ENCODE measurements at regions not wholly inside any gene's neighbourhood (a gene's known extent, or its start where the extent isn't known, plus 50 kb on each side); places are given as distances from the start of the nearest gene placed in this dataset.

GRCh38 chr2:149741646-149742045 is 154.1 kb upstream of the MMADHC start:
- Mint-ChIP-seq H3K9me3 (no peaks in the 10 kb centered on the region), H3K4me1 (peaks cover 0 to 3% of the 10 kb centered on the region in 2 experiments; a peak in 2 of 4 replicates), H3K27me3 (ENCODE audit: low read depth) (no peaks in the 10 kb centered on the region), H3K27ac (no peak overlapping the region), H3K36me3 (ENCODE audit: insufficient read depth in 1 of 3, low read depth in 3 of 3) (no peaks in the 10 kb centered on the region), H3K4me3 (no peak overlapping the region)
- Histone ChIP-seq H2BK5ac (ENCODE audit: insufficient read length, low read length) (no peak overlapping the region), H3K56ac (ENCODE audit: insufficient read length, low read depth, low read length) (no peak overlapping the region), H3K23ac (ENCODE audit: insufficient read length, low read depth, low read length) (no peak overlapping the region), H3K9me3 (ENCODE audit: control insufficient read depth, low read depth, low read length) (peaks cover under 1% of the 10 kb centered on the region), H4K5ac (ENCODE audit: insufficient read length, low read depth, low read length) (no peak overlapping the region), H3K4me1 (ENCODE audit: insufficient read depth, low read length) (no peaks in the 10 kb centered on the region), H3K79me1 (ENCODE audit: insufficient read depth, low read depth, low read length, poor library complexity, severe bottlenecking) (no peaks in the 10 kb centered on the region), H3K9ac (ENCODE audit: extremely low read depth, insufficient read length, low read length) (no peak overlapping the region), H3K18ac (ENCODE audit: insufficient read length, low read depth, low read length) (no peak overlapping the region), H4K8ac (replicated peaks; ENCODE audit: insufficient read length, low read depth, low read length) (no peak overlapping the region), H3K23me2 (ENCODE audit: insufficient read length, low read depth, low read length, poor library complexity, severe bottlenecking) (no peaks in the 10 kb centered on the region), H3K79me2 (ENCODE audit: insufficient read depth, low read length) (no peaks in the 10 kb centered on the region), H4K91ac (ENCODE audit: insufficient read length, low read depth, low read length) (no peak overlapping the region), H2AFZ (ENCODE audit: low read length) (no peak overlapping the region), H4K20me1 (ENCODE audit: control insufficient read depth, insufficient read depth, insufficient read length) (no peaks in the 10 kb centered on the region), H2AK5ac (ENCODE audit: insufficient read length, low read length) (no peak overlapping the region), H3K27me3 (ENCODE audit: insufficient read depth, low read length) (no peaks in the 10 kb centered on the region), H3K14ac (ENCODE audit: insufficient read depth, low read length) (no peak overlapping the region), H2BK120ac (ENCODE audit: low read depth, low read length, poor library complexity, severe bottlenecking) (no peak overlapping the region), H3K4me2 (ENCODE audit: insufficient read depth, insufficient read length, low read length) (no peak overlapping the region), H3K27ac (ENCODE audit: insufficient read length, low read depth, low read length) (no peak overlapping the region), H3T11ph (ENCODE audit: low read length) (no peak overlapping the region), H2BK12ac (ENCODE audit: insufficient read length, low read depth, low read length) (no peak overlapping the region), H2BK15ac (ENCODE audit: low read depth, low read length) (no peak overlapping the region), H3K4ac (ENCODE audit: low read depth, low read length) (no peak overlapping the region), H2BK20ac (ENCODE audit: low read depth, low read length, poor library complexity, severe bottlenecking) (no peak overlapping the region)
- DNase-seq = no peak
- TF ChIP-seq CTCF (conservative IDR thresholded peaks at IDR 0.05) = no peak
- WGBS (ENCODE audit: extremely low coverage, insufficient read length, low lambda C conversion rate) = no CpG with 5 or more reads among the region's 1 CpG
